Fibroblast of mammary gland (primary cell): ENCODE measurements at regions not wholly inside any gene's neighbourhood (a gene's known extent, or its start where the extent isn't known, plus 50 kb on each side); places are given as distances from the start of the nearest gene placed in this dataset.

Experiments used
- DNase-seq: peaks from one replicate; pipeline ENCODE4 v3.0.0-alpha.2; 2010; ENCODE audit warnings: low read depth
- H3K4me3 ChIP-seq: 2 replicates; pipeline ENCODE4 v1.5.1; 2011; ENCODE audit warnings: low read depth, mild to moderate bottlenecking, low read length, moderate library complexity; ENCODE audit not compliant: control insufficient read depth
- TF ChIP-seq, protein P1 (sequence below): conservative IDR thresholded peaks from 2 replicates; pipeline ENCODE4 v1.5.1; 2011; ENCODE audit warnings: low read depth, low read length, inconsistent platforms; ENCODE audit not compliant: control insufficient read depth, insufficient read depth

DNA sequence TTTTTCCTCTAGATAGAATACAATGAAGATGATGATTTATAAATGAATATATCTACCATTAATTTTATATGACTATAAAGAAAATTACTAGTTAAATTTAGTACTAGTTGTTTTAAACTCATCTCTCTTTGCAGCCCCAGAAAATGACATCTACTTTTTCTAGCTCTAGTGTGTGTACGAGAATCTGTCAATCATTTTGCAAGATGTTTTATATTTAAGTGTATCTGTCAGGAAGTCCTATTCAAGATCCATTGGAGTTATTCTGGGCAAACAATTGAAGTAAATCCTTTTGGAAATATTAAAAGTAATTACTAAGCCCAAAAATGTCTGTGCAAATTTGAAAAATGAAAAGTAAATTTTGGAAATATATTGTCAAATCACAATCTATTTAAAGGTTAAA lies 144.3 kb upstream of the PCDH9 start:
- H3K4me3 ChIP-seq, result no peak overlapping the region
- TF ChIP-seq, protein P1, sequence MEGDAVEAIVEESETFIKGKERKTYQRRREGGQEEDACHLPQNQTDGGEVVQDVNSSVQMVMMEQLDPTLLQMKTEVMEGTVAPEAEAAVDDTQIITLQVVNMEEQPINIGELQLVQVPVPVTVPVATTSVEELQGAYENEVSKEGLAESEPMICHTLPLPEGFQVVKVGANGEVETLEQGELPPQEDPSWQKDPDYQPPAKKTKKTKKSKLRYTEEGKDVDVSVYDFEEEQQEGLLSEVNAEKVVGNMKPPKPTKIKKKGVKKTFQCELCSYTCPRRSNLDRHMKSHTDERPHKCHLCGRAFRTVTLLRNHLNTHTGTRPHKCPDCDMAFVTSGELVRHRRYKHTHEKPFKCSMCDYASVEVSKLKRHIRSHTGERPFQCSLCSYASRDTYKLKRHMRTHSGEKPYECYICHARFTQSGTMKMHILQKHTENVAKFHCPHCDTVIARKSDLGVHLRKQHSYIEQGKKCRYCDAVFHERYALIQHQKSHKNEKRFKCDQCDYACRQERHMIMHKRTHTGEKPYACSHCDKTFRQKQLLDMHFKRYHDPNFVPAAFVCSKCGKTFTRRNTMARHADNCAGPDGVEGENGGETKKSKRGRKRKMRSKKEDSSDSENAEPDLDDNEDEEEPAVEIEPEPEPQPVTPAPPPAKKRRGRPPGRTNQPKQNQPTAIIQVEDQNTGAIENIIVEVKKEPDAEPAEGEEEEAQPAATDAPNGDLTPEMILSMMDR, result no peak
- no peak for DNase-seq

DNA sequence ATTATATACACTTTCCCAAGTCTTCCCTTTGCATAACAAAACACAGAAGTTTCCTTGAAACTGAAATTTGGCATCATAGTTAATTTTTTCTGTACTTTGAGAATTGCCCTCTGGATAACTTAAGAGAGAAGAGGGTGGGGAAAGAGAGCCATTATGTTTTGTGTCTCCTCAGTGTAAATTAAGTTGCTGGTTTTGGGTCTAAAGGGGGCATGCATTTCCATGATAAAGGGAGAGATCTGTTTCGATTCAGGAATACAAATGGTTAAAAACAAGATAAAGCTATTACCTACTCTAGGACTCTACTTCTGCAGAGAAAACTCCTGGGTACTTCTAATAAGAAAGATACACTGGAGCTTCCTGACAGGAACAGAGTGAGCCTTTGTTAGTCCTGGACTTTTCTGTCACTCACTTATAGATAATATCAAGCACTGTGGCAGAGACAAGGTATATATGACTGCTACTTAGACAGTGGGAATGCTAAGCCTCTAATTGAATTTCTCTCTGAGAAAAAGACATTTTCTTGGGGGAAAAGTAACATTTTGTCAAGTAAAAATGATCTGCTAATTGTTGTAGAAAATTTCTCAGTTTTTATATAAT lies 142.8 kb upstream of the PCDH9 start:
- H3K4me3 ChIP-seq, result no peak overlapping the region
- DNase-seq, result no peak
- TF ChIP-seq, protein P1, result no peak

DNA sequence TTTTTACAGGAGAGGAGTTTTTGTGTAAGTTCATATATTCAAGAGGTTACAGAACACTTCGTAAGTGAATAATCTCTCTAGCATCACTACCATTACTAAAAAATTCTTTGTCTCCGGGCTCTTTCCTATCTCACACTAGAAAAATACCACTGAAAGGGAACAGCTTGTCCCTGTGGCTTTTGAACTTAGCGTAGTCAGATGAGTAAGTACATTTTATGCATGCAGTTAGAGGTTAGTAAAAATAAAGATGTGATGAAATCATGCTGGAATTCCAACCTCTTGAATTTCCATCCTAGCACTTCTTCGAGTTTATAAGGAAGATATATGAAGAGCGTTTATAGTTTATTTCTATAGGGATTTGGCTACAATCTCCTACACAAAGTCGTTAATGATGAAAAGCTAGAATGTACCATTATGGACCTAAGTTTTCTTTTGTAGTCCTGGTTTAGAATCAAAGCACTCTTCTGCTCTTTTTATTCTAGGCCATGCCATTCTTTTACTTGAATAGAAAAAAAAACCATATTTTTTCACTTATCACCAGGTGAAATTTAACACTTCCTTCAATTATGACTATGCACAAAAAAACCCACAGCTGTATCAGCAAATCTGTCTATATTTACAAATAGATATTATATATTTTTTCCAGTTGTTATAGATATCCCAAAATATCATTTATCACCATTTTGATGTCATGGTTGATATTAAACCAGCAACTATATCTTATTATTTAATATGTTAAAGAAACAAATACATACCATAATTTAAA lies 139.9 kb upstream of the PCDH9 start:
- TF ChIP-seq, protein P1, result no peak
- H3K4me3 ChIP-seq, result no peak overlapping the region
- DNase-seq, result peak; percentile 94

DNA sequence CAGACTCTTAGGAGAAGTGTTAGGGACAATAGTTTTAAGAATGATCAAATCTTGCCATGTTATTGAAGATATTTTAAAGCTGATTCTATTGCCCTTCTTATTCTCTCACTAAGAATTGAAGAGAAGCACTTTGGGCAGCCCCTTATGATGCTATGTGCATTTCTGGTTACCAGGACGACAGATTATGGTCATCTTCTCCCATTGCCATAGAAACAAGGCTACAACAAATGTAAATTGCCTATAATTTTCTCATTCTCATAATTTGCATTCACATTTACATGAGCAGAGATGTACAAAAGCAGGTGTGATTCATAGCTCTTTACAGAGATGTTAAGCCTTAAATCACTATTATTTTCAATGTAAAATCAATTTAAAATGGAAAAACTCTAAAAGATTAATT lies 137.3 kb upstream of the PCDH9 start:
- no peak for DNase-seq
- TF ChIP-seq, protein P1, result no peak
- no peak overlapping the region for H3K4me3 ChIP-seq

DNA sequence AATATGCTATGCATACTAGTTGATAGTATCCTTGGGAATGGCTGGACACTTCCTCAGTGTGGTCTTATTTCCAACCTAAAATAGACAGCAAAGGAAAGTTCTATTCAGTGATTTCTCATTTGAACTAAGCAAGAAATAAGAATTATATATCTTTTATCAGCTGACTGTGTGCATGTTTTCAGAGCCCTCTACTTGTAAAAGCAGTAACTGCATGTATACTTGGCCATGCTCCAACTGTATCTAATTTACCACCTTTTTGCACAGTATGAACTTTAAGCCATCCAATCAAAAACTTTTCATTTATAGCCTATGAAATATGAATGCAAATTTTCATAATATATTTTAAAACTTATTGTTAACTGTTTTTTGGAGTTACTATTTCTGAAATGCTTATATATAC lies 136.4 kb upstream of the PCDH9 start:
- DNase-seq, result peak; percentile 52

DNA sequence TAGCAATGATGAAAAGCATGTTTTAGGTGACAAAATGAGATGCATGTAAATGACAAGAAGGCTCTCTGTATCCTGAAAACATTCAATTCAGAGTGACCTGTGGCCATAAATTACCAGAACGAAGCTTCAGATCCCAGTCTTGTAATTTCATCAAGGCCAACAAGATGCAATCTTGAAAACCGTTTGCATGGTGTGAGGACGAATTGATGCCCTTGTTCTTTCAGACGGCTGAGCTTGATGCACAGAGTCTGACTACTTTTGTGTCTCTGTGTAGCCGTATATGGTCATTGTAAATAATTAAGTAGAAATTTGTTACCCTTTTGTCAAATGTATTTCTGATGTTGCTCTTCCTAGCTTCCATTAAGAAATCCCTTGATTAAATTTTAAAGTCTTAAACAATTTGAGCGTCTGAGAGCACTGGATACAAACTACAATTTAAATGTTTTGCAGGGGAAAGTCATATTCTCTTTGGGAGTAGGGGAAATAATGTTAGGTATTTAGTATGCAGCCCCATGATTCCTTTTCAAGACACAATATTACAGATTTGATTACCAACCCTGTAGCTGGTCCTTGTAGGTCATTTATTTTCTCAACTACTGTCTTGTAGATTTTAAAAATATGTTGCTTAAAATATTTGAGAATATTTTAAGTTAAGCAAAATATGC lies 125.8 kb upstream of the PCDH9 start:
- H3K4me3 ChIP-seq, result no peak overlapping the region
- TF ChIP-seq, protein P1, result no peak
- no peak for DNase-seq

More for the DNA sequence above, 136.4 kb upstream of the PCDH9 start:
- no peak overlapping the region for H3K4me3 ChIP-seq
- TF ChIP-seq, protein P1, result peak; percentile 30
